Cardiac fibroblast (primary cell): ENCODE measurements at regions not wholly inside any gene's neighbourhood (a gene's known extent, or its start where the extent isn't known, plus 50 kb on each side); places are given as distances from the start of the nearest gene placed in this dataset.
"Not testable (repeated sequence)": the region's sequence is repeated elsewhere in the genome, so short reads cannot be mapped to it uniquely, and the experiment has no call there.

Source experiments
- DNase-seq, 2 donors: peaks; one replicate each; pipeline versions ENCODE4 v3.0.0 to v3.0.0-alpha.2; 2010; ENCODE audit warnings: low read depth in 2 of 2
- H3K4me3 ChIP-seq, 2 donors: replicated peaks in 1 of 2; 1 replicate in 1 of 2; 2 replicates in 1 of 2; pipeline ENCODE4 v1.5.1; 2011; ENCODE audit warnings: low read depth in 2 of 2, low read length in 2 of 2, mild to moderate bottlenecking in 2 of 2, moderate library complexity in 1 of 2
- TF ChIP-seq, protein P1 (sequence below): IDR thresholded peaks from one replicate; pipeline ENCODE4 v1.5.1; 2011; ENCODE audit warnings: low read depth, mild to moderate bottlenecking, low read length, inconsistent platforms

DNA sequence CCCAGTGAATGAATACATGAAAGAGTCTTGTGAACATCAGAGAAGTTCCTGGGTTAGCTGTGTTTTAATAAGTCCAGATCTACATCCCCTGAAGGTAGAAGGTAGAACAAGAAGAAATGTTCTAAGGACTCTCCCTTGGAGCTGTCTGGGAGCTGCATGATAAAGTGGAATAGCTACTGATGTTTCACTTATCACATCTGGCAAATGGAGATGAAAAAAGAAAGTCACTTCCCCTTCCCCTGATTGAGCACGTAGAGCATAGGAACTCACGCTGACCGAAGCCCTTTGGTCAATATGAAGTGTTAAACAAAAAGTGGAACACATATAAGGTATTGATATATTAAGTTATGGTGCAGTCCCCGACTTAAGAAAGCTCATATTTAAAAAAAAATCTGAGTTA lies 53.2 kb upstream of the PARP1 start:
- TF ChIP-seq, protein P1, sequence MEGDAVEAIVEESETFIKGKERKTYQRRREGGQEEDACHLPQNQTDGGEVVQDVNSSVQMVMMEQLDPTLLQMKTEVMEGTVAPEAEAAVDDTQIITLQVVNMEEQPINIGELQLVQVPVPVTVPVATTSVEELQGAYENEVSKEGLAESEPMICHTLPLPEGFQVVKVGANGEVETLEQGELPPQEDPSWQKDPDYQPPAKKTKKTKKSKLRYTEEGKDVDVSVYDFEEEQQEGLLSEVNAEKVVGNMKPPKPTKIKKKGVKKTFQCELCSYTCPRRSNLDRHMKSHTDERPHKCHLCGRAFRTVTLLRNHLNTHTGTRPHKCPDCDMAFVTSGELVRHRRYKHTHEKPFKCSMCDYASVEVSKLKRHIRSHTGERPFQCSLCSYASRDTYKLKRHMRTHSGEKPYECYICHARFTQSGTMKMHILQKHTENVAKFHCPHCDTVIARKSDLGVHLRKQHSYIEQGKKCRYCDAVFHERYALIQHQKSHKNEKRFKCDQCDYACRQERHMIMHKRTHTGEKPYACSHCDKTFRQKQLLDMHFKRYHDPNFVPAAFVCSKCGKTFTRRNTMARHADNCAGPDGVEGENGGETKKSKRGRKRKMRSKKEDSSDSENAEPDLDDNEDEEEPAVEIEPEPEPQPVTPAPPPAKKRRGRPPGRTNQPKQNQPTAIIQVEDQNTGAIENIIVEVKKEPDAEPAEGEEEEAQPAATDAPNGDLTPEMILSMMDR: no peak
- H3K4me3 ChIP-seq: no peak overlapping the region
- DNase-seq: no peak

DNA sequence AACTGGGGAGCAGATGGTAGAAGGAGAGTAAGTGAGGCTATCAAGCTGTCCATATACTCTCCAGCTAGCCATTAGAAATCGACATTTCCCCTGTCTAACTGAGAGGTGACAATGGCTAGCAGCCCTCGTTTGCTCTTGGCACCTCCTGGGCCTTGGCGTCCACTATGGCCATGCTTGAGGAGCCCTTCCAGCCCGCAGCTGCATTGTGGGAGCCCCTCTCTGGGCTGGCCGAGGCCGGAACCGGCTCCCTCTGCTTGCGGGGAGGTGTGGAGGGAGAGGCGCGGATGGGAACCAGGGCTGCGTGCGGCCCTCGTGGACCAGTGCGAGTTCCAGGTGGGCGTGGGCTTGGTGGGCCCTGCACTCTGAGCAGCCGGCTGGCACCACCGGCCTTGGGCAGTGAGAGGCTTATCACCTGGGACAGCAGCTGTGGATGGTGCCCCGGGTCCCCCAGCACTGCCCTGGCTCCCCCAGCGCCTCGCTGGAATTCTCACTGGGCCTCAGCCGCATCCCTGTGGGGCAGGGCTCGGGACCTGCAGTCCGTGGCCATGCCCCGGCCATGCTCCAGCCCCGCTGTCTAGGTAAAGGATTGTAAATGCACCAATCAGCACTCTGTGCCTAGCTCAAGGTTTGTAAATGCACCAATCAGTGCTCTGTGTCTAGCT lies 56.2 kb upstream of the PARP1 start:
- no peak overlapping the region for H3K4me3 ChIP-seq
- TF ChIP-seq, protein P1: no peak
- DNase-seq: no peak

DNA sequence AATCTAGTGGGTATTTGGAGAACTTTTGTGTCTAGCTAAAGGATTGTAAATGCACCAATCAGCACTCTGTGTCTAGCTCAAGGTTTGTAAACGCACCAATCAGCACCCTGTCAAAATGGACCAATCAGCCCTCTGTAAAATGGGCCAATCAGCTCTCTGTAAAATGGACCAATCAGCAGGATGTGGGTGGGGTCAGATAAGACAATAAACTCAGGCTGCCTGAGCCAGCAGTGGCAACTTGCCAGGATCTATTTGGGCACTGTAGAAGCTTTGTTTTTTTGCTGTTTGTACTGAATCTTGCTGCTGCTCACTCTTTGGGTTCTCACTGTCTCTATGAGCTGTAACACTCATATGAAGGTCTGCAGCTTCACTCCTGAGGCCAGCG lies 56.7 kb upstream of the PARP1 start:
- H3K4me3 ChIP-seq, DNase-seq: not testable (repeated sequence)

DNA sequence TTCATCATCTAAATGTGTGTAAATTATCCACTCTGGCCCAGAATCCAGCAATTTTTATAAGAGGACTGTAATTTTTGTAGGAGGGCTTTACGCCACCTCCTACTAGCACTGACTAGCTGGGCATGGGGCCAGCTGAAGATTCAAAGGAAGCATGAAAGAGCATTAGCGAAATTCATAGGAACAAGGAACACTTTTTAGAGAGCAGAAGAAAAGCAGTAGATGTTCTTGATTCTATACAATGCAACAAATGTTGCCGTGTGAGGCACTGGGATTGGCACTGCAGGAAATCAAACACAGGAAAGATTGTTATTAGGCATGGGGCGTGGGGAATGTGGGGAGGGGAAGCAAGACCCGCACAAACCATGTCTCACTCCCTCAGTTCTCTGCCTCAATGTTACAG lies 58.4 kb upstream of the PARP1 start:
- TF ChIP-seq, protein P1: no peak
- DNase-seq: peak in 1 of 2 donors; percentile 14
- H3K4me3 ChIP-seq: no peak overlapping the region

DNA sequence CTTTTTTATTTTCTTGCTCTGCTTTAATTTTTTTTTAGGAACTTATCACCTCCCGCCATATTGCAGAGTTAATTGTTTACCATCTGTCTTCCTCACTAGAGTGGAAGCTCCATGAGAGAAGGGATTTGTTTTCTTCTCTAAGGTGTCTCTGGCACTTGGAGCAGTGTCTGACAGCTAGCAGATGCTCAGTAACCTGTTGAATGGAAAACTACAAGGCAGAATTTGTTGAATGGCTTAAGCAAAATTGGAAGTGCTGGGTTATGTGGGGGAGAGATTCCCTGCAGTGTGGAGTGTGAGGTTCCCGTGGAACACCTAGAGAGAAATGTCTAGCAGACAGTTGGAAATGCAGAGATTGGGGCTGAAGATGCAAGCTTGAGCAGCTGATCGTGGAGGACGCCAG lies 59.5 kb upstream of the PARP1 start:
- no peak for DNase-seq
- H3K4me3 ChIP-seq: no peak overlapping the region
- TF ChIP-seq, protein P1: no peak

DNA sequence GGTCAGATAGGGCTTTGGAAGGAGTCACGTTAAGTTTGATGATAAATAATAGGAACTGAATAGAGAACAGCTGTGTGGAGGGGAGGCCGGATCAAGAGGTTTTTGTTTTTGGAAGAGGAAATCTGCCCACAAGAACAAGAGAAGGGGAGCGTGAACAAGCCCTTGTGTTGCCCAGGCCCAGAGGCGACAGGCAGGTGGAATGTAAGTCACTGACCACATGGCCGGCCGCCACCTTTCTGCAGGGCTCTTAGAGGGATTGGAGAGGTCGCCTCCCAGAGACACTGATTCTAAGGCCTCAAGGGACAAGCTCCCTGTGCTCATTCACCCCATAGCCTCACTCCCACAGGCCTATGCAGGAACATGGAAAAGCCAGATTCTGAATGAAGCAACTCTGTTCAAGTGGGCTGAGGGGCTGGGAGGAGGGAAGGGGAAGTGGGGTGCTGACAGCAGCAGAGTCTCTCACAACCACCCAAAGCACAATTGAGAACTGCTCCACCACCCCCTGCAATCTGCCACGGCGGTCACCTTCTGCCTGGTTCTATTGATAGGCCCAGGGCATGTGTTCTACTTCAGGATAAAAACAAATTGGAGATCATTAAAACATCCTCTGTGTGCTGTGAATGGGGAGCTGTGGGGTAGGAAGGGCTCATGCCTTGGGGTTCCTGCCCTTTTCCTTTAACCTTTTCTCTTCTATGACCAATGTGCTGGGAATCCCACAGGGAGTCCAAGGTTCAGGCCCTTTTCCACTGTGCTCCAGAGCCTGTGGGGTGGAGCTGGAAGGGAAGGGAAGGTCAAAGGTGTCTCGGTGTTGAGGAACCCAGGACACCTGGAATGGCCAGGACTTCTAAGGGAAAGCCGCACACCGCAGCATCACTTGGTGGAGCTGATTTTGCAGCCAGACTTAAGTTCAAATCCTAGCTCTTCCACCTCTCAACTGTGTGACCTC lies 63.3 kb upstream of the PARP1 start:
- TF ChIP-seq, protein P1: no peak
- DNase-seq: no peak
- H3K4me3 ChIP-seq: no peak overlapping the region

DNA sequence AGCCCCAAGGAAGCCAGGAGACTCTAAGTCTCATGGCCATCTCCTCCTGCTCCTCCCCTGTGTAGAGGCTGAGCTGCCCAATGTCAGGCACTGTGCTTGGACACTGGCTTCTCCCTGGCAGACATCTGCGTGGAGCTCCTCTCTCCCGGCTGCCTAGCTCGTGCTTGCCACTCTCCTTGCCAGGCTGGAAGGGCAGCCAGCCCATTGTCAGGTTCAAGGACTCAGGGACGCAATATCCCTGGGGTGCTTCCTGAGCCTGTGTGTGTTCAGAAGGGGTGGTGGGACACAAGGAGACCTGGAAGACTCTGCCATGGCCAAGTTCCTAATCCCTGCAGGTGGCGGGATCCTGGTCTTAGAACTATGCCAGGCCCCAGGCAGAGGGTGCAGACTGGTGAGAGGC lies 65.4 kb upstream of the PARP1 start:
- TF ChIP-seq, protein P1: no peak
- no peak for DNase-seq
- H3K4me3 ChIP-seq: no peak overlapping the region
